ENCODE measurements at regions not wholly inside any gene's neighbourhood (a gene's known extent, or its start where the extent isn't known, plus 50 kb on each side); places are given as distances from the start of the nearest gene placed in this dataset.
"Not testable (repeated sequence)": the region's sequence is repeated elsewhere in the genome, so short reads cannot be mapped to it uniquely, and the experiment has no call there.

GRCh38 chr10:81251457-81252115, 623.4 kb upstream of the NRG3 start:
- DNase-seq (ENCODE audit: low read depth): no peak

GRCh38 chr10:81264991-81265390, 610.0 kb upstream of the NRG3 start:
- DNase-seq (ENCODE audit: low read depth): not testable (repeated sequence)

DNA sequence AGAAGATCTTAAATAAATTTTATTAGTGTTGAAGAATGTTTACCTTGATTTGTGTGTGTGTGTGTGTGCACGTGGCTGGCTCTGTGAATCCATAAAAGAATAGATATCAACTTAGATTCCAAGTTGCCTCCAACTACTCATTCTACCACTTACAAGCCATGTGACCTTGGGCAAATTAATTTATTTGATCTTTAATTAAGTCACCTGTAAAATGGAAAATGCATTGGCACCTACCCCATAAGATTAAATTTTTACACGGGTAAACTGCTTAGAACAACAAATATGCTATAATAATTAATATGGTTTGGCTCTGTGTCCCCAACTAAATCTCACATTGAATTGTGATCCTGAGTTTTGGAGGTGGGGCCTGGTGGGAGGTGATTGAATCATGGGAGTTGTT, 604.9 kb upstream of the NRG3 start:
- DNase-seq (ENCODE audit: low read depth): no peak

DNA sequence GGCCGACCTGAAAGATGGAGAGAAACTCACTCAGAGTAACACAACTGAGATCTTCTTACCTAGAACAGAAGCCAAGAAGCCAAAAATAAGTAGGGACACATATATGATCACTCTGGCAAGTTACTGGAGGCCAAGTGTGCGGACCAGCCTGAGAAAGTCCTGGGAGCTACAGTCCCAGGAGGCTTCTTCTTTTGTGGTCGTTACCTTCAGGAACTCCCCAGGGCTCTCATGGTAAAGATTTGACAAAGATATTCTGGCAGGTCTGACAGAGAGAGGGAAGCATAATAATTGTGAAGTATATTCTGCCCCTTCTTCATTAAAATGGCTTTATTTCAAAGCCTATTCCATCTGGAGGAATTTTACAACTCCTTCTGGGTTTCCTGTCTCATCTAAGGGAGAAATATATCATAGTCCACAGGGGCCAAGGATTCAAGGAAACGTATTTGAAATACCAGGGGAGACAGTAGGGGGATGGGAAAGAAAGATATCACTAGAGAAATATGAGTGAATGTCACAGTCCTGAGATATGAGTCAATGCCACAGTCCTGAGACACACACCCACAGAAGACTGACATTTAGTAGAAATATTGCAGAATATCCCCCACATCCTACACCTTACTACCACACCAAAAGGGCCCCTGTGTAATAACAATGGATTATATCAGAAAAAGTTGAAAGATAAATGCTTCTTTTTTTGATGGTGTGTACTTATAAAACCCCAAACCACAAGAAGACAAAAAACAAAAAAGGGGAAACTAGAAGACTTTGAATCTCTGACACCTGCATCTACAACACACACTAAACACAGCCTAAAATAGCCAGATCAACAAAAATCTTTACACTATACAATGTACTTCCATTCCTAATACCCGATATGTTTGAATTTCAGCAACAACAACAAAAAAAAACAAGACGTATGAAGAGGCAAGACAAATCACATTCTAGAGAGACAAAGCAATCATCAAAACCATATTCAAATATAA, 594.2 kb upstream of the NRG3 start:
- no peak for DNase-seq (ENCODE audit: low read depth)

- DNase-seq (ENCODE audit: low read depth): no peak
Observed at GRCh38 chr10:81288544-81288943, 586.5 kb upstream of the NRG3 start.

GRCh38 chr10:81297292-81297691, 577.7 kb upstream of the NRG3 start:
- no peak for DNase-seq (ENCODE audit: low read depth)

DNA sequence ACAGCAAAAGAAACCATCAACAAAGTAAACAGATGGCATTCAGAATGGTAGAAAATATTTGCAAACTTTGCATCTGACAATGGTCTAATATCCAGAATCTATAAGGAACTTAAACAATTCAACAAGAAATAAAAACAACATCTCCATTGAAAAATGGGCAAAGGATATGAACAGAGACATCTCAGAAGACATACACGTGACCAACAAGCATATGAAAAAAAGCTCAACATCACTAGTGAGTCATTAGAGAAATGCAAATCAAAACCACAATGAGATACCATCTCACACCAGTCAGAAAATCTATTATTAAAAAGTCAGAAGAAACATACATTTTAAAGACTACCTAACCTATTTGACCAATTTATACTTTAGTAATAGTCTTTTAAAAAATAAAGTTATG, 571.3 kb upstream of the NRG3 start:
- DNase-seq (ENCODE audit: low read depth): no peak

- no peak for DNase-seq (ENCODE audit: low read depth)
Observed at GRCh38 chr10:81306971-81307782, 567.8 kb upstream of the NRG3 start.

GRCh38 chr10:81309041-81309552, 565.9 kb upstream of the NRG3 start:
- no peak for DNase-seq (ENCODE audit: low read depth)

DNA sequence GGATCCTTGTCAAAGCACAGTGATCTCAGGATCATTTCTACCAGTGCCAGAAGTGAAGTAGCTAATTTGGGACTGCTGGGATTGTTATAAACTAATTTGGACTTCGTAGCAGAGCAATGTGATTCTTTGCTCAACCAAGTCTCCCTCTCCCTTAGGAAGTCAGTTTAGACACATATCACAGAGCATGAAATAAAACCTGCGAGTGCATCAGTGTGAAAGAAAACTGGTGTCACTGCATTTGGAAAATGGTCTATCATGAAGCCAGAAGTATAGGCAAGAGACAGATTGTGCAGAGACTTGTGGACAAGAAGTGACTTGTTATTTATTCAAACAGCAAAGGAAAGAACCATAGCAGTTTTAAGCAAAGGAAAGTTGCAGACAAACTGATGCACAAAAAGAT, 560.5 kb upstream of the NRG3 start:
- no peak for DNase-seq (ENCODE audit: low read depth)

GRCh38 chr10:81315026-81315425, 560.0 kb upstream of the NRG3 start:
- no peak for DNase-seq (ENCODE audit: low read depth)

DNA sequence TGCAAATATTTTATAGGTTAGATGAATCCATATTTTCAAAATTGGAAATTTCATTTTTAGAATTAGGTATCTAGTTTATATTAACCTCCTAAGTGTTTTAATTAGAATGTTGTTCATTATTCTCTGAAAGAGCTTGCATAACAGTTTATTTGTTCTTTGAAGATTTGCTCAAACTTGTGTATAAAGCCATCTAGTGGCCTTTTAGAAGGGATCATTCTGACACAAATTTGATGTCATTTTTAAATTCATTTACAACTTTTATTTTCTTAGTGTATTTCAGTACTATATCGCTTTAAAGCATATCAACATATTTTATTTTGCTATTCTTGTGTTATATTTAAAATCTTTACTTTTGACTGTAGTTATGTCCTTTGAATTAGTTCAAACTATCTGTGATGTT, 527.0 kb upstream of the NRG3 start:
- no peak for DNase-seq (ENCODE audit: low read depth)

- no peak for DNase-seq (ENCODE audit: low read depth)
Observed at GRCh38 chr10:81367132-81367531, 507.9 kb upstream of the NRG3 start.

- no peak for DNase-seq (ENCODE audit: low read depth)
Observed at GRCh38 chr10:81386817-81387216, 488.2 kb upstream of the NRG3 start.

- DNase-seq (ENCODE audit: low read depth): no peak
Observed at GRCh38 chr10:81403451-81403850, 471.5 kb upstream of the NRG3 start.

GRCh38 chr10:81405399-81405798, 469.6 kb upstream of the NRG3 start:
- DNase-seq (ENCODE audit: low read depth): no peak

GRCh38 chr10:81414038-81414437, 461.0 kb upstream of the NRG3 start:
- DNase-seq (ENCODE audit: low read depth): no peak

GRCh38 chr10:81426722-81427121, 448.3 kb upstream of the NRG3 start:
- no peak for DNase-seq (ENCODE audit: low read depth)

DNA sequence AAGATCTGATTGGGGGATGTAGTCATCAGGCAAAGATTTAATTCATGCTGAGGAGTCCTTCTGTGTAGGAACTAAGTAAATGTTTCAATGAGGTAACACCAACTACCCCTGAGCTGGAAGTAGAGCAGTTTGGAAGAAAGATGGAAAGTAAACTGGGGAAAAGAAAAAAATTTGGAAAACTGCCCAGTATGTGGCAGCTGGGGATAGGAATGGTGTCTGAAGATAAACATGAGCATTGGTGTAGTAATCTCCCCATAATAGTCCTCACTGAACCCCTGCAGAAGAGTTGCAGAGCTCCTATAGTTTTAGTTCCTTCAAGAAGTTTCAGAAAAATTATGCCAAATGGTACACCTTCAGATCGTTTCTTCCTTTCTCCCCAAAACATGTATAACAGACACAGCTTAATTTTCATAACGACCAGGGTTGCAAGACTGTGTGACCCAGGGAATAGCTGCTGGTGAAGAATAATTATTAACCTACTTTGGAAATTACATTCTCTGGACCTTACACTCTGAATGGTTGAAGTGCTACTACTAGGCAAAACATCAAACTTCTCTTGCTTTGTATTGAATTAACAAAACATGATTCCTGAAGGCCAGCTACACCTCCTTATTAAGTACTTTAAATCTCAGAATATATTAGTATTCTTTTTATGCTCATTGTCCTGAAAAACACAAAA, 446.4 kb upstream of the NRG3 start:
- DNase-seq (ENCODE audit: low read depth): no peak

- no peak for DNase-seq (ENCODE audit: low read depth)
Observed at GRCh38 chr10:81439445-81439844, 435.5 kb upstream of the NRG3 start.

DNA sequence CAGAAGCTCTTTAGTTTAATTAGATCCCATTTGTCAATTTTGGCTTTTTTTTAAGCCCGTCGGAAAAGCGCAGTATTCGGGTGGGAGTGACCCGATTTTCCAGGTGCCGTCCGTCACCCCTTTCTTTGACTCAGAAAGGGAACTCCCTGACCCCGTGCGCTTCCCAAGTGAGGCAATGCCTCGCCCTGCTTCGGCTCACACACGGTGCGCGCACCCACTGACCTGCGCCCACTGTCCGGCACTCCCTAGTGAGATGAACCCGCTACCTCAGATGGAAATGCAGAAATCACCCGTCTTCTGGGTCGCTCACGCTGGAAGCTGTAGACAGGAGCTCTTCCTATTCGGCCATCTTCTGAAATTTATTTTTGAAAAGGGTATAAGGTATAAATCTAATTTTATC, 433.4 kb upstream of the NRG3 start:
- DNase-seq (ENCODE audit: low read depth): not testable (repeated sequence)
